ENCODE measurements at regions not wholly inside any gene's neighbourhood (a gene's known extent, or its start where the extent isn't known, plus 50 kb on each side); places are given as distances from the start of the nearest gene placed in this dataset.
"Not testable (repeated sequence)": the region's sequence is repeated elsewhere in the genome, so short reads cannot be mapped to it uniquely, and the experiment has no call there.

GRCh38 chr5:158601118-158601517, 498.6 kb downstream of the EBF1 start:
- DNase-seq = no peak

GRCh38 chr5:158600679-158601078, 499.0 kb downstream of the EBF1 start:
- DNase-seq = no peak

- DNase-seq = no peak
Observed at GRCh38 chr5:158599157-158599556, 500.6 kb downstream of the EBF1 start.

- DNase-seq = no peak
Observed at GRCh38 chr5:158594595-158595242, 505.0 kb downstream of the EBF1 start.

GRCh38 chr5:158593925-158594324, 505.8 kb downstream of the EBF1 start:
- DNase-seq = no peak

GRCh38 chr5:158591301-158591863, 508.3 kb downstream of the EBF1 start:
- DNase-seq = no peak

GRCh38 chr5:158590746-158591300, 508.9 kb downstream of the EBF1 start:
- DNase-seq = no peak

GRCh38 chr5:158589939-158590338, 509.8 kb downstream of the EBF1 start:
- DNase-seq = no peak

GRCh38 chr5:158588617-158589016, 511.1 kb downstream of the EBF1 start:
- DNase-seq = no peak

GRCh38 chr5:158586054-158586453, 513.7 kb downstream of the EBF1 start:
- DNase-seq = no peak

- not testable (repeated sequence) for DNase-seq
Observed at GRCh38 chr5:158582669-158583068, 517.0 kb downstream of the EBF1 start.

GRCh38 chr5:158573829-158574228, 525.9 kb downstream of the EBF1 start:
- DNase-seq = no peak

- no peak for DNase-seq
Observed at GRCh38 chr5:158570502-158570901, 529.2 kb downstream of the EBF1 start.

GRCh38 chr5:158569534-158569933, 530.2 kb downstream of the EBF1 start:
- no peak for DNase-seq

- no peak for DNase-seq
Observed at GRCh38 chr5:158565017-158565789, 534.5 kb downstream of the EBF1 start.

- DNase-seq = no peak
Observed at GRCh38 chr5:158563760-158564390, 535.8 kb downstream of the EBF1 start.

- DNase-seq = no peak
Observed at GRCh38 chr5:158561562-158562190, 538.0 kb downstream of the EBF1 start.

- no peak for DNase-seq
Observed at GRCh38 chr5:158560170-158560569, 539.5 kb downstream of the EBF1 start.

GRCh38 chr5:158559643-158560042, 540.1 kb downstream of the EBF1 start:
- no peak for DNase-seq

GRCh38 chr5:158559066-158559465, 540.6 kb downstream of the EBF1 start:
- DNase-seq = no peak

GRCh38 chr5:158553962-158554336, 545.8 kb downstream of the EBF1 start:
- DNase-seq = no peak

- no peak for DNase-seq
Observed at GRCh38 chr5:158553195-158553961, 546.3 kb downstream of the EBF1 start.
